ENCODE measurements at regions not wholly inside any gene's neighbourhood (a gene's known extent, or its start where the extent isn't known, plus 50 kb on each side); places are given as distances from the start of the nearest gene placed in this dataset.

GRCh38 chr10:120336911-120337540, 120.0 kb upstream of the PLPP4 start:
- TF ChIP-seq, protein P1, sequence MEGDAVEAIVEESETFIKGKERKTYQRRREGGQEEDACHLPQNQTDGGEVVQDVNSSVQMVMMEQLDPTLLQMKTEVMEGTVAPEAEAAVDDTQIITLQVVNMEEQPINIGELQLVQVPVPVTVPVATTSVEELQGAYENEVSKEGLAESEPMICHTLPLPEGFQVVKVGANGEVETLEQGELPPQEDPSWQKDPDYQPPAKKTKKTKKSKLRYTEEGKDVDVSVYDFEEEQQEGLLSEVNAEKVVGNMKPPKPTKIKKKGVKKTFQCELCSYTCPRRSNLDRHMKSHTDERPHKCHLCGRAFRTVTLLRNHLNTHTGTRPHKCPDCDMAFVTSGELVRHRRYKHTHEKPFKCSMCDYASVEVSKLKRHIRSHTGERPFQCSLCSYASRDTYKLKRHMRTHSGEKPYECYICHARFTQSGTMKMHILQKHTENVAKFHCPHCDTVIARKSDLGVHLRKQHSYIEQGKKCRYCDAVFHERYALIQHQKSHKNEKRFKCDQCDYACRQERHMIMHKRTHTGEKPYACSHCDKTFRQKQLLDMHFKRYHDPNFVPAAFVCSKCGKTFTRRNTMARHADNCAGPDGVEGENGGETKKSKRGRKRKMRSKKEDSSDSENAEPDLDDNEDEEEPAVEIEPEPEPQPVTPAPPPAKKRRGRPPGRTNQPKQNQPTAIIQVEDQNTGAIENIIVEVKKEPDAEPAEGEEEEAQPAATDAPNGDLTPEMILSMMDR (conservative IDR thresholded peaks at IDR 0.05; ENCODE audit: low read length): peak; percentile 93
- TF ChIP-seq EZH2phosphoT487 (IDR thresholded peaks at IDR 0.05; ENCODE audit: borderline replicate concordance, low read depth, low read length): no peak
